IPS DF 4.7 (cell line): ENCODE measurements at regions not wholly inside any gene's neighbourhood (a gene's known extent, or its start where the extent isn't known, plus 50 kb on each side); places are given as distances from the start of the nearest gene placed in this dataset.
"Not testable (repeated sequence)": the region's sequence is repeated elsewhere in the genome, so short reads cannot be mapped to it uniquely, and the experiment has no call there.

Experiments
- DNase-seq: peaks from one replicate; pipeline ENCODE4 v3.0.0-alpha.2; 2013; ENCODE audit warnings: low spot score; ENCODE audit errors: extremely low read depth

DNA sequence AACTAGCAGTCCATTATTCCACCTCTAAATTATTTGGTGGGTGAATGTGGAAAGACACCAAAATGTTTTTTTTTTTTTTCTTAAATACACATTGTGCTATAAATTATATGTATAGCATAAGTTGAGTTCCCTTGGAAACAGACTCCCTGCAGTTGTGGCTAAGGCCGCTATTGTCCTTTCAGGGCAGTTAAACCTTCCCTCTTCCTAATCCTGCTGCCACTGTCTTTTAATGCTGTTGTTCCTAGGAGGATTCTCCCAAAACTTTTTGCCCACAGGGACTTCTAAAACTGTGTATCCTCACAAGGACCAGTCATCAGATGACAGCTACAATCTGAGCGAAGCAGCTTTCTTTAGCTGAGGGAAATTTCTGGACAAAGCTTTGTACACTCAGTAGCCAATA, 478.9 kb upstream of the CHORDC1 start:
- no peak for DNase-seq

DNA sequence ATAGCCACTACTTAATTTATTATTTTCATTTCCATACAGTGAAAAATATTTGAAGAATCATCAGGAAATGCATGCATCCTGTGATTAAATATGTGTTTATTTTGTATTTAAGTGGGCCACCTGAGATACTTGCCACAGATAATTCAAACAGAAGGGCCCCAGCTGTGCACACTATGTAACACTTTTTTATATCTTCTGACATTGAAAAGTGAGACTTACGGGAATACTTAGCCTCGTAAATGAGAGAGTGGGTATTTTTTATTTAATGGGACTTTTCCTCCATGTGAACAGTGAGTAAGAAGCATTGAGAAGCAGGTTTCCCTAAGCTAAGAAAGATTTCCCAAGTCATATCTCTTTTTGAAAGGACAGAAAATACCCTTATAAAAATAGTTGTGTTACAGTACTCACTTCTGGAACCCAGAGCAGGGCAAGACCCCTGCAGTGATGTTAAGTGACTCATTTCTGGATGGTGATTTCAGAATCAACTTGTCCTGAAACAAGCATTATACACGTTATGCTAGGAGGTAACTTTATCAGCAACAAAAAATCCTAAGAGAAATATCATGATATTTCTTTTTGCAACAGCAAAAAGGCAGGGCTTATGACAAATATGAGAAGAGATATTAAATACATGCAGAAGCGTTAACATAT, 478.1 kb upstream of the CHORDC1 start:
- no peak for DNase-seq

DNA sequence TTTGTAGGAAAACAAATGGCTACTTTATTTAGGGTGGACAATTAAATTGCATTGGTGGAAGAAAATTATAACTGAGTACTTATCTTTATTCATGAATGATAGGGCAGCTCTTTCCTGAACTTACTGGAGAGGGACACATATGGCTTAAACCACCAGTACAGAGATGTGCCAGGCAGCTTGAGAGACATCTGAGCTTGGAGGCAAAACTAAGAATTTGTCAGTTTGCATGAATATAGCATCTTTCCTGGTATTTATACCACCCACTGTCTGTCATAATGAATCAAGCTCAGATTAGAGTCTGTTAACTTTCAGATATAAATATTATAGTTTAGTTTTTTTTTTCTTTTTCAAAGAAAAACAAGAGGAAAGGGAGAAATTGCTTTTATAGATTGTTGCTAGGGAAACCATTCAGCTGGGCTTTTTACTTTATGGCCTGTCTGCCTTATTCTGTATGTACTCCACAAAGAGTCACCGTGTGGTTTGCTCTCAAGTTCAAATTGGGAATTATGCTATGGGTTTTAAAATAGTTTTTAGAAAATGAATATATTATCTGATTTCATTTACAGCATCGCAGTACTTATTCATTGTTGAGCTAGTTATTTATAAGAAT, 477.0 kb upstream of the CHORDC1 start:
- DNase-seq, result no peak

DNA sequence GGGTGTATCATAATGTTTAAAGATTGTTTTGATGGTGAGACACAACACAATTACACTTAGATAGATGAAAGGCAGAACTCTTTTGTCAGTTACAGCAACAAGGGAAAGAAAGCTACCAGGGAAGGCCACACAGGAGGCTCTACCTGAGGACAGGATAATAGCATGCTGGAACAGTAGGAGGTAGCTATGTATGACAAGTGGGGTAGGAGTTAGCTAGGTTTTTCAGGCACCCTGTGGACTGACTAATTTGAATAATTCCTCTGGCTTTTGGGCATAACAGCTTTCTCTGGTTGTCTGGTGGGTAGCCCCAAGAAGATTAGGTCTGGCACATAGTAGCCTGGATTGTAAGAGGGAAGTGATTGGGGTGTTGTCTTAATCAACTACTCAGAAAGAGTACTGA, 475.4 kb upstream of the CHORDC1 start:
- peak; percentile 14 for DNase-seq

DNA sequence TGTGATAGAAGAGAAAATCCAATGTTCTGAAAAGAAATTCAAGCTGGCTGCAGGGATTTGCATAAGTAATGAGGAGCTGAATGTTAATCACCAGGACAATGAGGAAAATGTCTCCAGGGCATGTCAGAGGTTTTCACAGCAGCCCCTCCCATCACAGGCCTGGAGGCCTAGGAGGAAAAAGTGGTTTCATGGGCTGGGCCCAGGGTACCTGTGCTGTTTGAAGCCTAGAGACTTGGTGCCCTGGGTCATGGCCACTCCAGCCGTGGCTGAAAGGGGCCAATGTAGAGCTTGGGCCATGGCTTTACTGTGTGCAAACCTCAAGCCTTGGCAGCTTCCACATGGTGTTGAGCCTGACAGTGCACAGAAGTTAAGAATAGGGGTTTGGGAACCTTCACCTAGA, 452.6 kb upstream of the CHORDC1 start:
- not testable (repeated sequence) for DNase-seq

DNA sequence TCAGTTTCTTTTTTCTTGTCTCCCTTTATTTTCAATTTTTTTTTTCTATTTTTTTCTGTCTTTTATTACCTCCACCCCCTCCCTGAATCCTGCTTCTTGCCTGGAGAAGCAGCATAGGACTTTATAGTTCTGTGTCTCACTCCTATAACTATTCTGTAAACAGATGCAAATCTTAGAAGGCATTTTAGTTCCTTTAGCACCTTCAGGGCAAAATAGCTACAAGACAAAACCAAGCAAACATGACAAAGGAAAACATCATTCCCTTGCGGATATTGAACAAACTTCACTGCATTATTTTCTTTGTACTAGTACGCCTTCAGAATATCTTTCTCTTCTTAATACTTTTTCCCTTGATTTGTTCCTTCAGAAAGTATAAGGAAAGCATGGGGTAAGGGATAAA, 446.2 kb upstream of the CHORDC1 start:
- no peak for DNase-seq

DNA sequence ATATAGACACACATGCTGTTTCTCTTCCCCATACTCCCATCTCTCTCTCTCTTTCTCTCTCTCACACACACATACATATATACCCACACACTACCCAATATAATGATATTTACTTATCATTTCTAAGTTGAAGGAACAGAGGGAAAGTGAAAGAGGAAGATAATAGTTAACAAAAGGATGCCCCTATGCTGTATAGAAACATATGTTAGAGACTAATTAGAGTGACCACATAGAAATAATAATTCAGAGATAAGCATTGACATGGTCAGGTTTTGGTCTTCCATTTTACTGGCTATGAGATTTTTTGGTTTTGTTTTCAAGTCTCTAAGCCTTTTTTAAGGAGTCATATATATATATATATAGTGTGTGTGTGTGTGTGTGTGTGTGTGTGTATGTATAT, 445.7 kb upstream of the CHORDC1 start:
- no peak for DNase-seq

DNA sequence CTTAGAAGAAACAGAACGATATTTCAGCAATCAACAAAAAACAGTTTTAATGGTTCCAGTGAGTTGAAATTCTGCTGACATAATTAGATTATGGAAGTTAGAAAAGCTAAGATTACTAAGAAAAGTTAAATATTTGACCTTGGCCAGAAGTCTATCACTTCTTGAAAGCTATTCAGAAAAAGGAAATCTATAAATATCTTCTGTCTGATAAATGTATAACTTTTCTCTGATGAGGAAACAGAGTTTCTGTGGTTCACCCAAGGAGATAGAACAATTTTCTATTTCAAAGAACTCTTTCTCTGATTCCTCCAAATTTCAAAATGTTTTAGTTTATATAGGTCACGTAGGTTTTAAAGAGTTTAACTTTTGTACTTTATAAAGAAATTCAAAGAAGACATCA, 438.4 kb upstream of the CHORDC1 start:
- DNase-seq, result no peak

DNA sequence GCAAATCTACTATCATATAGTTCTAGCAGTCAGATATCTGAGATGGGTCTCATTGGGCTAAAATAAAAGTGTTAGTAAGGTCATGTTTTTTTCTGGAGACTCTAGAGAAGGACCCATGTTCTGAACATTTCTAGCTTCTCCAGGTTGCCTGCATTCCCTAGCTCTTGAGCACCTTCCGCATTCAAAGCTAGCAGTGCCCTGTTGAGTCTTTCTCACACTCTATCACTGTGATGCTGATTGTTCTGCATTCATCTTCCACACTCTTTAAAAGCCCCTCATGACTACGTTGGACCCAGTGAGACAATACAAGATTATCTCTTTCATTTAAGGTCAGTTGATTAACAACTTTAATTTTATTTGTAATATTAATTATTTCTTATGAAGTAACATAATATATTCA, 433.3 kb upstream of the CHORDC1 start:
- no peak for DNase-seq

DNA sequence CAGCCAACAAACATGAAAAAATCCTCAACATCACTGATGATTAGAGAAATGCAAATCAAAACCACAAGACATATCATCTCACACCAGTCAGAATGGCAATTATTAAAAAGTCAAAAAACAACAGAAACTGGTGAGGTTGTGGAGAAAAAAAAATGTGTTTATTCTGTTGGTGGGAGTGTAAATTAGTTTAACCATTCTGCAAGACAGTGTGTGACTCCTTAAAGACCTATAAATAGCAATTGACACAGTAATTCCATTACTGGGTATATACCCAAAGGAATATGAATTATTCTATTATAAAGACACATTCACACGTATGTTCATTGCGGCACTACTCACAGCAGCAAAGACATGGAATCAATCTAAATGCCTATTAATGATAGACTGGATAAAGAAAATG, 427.3 kb upstream of the CHORDC1 start:
- DNase-seq, result no peak

DNA sequence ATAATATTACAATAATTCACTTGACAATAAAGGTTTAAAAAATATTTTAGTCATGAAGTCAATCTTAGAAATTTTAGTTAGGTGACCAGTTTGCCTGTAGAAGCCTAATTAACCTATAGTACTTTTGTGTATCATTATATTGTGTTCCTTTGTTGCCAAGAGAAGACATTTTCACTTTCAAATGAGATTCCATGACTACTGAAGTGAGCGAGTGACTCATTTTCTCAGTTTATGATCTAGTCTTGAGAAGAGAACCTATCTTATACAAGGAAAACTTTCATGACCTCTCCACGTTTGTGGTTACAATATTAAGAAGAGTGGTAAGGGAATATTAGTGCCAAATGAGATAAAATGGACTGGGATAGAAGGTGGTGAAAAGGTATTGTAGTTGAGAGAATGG, 423.9 kb upstream of the CHORDC1 start:
- no peak for DNase-seq

DNA sequence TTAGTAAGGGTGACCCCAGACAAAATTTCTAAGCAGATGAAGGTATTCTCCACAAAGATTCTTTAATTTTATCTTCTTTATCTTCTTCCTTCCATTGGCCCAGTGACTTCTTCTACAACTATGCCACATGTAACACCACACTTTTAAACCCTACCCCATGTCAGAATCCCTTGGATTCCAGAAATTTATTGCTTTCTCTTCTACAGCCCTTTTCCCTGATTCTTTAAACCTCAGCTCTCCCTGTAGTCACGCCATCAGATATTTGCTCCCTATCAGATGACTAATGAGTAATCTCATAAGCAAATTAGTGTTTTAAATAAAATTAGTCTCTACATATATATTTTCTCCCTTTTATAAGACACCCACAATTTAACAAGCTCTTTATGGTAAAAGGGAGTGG, 423.4 kb upstream of the CHORDC1 start:
- DNase-seq, result no peak

DNA sequence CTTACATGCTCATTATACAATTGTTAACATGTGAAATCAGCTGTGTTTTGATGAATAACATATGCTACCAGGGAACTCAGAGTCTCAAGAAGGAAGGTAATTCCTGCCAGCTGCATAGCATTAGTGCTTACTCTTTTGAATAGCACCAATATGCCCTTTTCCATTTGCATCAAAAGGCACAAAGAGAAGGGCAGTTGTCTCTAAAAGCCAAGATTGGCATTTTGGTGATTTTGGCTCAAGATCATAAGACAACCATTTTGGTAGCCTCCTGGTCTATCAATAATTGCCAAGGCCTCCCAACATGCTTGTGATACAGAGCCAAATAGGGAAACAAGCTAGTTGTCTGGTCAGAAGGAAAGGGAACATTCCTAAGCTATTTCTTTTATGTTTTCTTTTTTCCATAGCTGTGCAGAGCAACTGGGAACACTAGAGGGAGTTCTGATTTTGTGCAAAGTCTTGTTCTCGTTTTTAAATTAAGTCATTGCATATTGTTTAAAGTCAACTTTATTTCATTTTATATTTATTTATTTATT, 416.7 kb upstream of the CHORDC1 start:
- DNase-seq, result no peak

DNA sequence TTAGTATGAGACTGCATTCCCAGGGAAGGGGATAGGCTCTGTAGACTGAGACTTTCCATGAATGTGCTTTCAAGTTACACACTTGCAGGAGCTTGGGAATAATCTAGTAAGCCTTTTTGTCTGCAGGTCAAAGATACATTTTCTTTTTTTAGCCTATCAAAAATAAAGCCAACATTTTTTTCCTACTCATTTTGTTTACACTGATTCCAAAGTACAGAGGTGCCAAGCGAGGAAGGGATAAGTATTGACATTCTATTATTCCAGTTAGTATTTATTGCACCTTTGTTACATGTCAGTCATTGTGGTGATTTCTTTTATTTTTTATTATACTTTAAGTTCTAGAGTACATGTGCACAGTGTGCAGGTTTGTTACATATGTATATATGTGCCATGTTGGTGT, 413.0 kb upstream of the CHORDC1 start:
- DNase-seq, result no peak

DNA sequence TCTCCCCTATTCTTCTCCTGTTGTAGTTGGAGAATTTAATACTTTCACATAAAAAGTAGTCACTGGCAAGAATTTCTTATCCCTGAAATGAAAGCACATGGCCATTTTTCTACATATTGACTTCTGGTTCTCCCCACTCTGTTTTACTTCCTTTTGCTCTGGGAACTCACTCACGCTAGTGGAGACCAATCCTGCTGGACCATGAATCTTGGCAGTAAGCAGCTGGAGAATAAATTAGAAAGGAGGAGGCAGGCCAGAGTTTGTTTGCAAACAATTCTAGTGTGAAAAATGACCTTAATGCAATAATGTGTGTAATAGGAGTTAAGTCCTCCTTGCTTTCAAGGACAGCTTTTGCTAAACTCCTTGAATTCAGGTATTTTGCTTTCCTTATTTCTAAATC, 412.3 kb upstream of the CHORDC1 start:
- DNase-seq, result no peak

DNA sequence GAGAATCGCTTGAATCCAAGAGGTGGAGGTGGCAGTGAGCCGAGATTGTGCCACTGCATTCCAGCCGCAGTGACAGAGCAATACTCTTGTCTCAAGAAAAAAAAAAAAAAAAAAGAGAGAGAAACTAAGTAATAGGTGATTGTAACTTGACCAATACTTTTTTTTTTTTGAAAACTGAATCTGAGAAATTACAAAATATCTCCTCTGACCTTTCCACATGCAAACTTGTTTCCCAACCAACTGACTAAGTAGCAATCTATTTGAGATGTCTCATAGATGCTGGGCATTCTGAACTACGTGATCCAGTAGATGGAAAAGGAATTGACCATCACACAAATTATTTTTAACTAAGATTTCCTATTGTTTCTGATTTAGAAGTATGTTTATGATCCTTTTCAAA, 407.3 kb upstream of the CHORDC1 start:
- no peak for DNase-seq

DNA sequence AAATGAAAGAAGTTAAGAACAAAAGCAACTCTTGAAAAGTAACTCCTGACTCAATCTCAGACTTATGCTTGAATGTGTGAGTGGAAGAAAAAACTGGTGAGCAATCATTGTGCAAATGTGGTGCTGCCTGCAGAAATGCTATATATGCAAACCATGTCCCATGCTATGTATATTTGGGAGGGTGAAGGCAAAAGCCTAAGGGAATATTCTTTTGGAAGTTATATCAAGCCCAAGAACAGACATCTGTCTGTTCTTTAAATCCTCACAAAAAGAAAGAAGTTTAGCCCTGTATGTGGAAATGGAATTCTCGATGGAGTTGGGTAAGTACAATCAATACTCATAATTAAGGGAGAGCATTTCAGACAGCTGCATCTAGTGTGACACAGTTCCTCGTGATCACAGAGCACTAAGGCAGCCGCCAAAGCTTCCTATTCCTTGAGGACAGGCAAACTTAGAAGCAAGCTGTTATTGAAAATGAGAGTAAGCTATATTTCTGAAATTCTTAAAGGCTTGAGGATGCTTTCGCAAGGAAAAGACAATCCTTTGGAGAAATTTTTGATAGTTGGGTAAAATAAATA, 406.5 kb upstream of the CHORDC1 start:
- DNase-seq, result no peak

DNA sequence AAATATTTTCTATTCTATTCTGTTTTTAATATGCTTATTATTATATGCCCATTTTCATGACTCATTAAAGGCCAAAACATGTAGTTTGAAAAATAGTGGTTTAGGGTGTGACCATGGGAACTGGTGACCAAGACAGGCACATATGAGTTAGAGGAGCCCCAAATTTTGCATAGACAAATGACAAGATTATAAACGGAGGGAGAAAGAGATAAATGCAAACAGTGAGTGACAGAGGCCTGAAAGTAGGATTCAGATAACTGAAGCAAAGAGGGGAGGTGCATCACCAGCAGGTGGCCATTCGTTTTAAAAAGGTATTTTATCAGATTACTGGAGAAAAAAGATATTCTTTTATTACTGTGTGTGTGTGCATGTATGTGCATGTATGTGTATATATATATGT, 391.5 kb upstream of the CHORDC1 start:
- no peak for DNase-seq

DNA sequence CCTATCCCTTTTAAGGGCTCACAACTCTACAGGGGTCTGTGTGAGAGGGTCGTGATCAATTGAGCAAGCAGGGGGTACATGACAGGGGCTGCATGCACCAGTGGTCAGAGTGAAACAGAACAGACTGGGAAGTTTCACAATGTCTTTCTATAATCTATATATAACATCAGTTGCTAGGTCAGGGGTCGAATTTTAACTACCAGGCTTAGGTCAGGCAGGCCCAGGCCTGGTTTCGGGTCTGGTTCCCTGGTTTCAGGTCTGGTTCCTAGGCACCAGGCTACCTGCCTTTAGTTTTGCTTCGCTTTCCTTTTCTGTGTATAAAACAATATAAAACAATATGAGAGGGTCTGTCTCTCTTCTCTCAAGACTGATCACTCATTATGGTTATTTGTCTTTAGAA, 390.2 kb upstream of the CHORDC1 start:
- DNase-seq, result not testable (repeated sequence)

DNA sequence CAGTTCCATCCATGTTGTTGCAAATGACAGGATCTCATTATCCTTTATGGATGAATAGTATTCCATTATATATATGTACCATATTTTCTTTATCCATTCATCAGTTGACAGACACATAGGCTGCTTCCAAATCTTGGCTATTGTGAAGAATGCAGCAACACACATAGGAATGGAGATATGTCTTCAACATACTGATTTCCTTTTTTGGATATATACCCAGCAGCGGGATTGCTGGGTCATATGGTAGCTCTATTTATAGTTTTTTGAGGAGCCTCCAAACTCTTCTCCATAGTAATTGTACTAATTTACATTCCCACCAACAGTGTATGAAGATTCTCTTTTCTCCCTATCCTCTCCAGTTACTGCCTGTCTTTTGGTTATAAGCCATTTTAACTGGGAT, 383.9 kb upstream of the CHORDC1 start:
- no peak for DNase-seq

DNA sequence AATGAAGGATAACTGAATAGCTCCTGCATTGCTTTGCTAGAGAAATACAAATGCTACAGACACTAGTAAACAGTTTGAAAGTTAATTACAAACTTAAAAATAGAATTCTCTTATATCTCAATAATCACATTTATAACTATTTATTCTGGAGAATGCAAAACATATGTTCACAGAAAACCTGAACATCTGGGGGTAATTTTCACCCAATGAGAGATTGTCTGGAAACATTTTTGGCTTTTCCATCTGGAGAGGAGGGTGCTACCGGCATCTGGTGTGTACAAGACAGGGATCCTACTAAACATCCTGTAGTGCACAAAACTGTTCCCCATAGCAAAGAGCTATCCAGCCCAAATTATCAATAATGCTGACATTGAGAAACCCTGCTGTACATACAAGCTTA, 378.4 kb upstream of the CHORDC1 start:
- no peak for DNase-seq

DNA sequence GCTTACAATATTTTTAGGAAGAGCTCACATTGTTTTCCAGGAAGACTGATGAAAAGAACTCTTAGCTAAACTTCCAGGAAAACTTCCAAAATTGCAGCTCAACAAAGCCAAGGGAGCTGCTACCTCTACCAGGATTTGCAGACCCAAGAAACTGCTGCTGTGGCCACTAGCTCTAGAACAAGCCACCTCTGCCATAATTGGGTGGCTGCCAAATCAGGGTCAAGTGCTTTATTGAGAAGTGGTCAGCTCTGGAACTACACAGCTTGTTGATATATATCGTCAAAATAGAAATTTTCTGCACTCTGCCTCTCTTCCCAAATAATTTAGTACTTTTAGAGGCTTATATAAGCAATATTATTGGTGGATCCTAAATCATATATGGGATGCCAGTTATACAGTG, 371.8 kb upstream of the CHORDC1 start:
- DNase-seq, result no peak

DNA sequence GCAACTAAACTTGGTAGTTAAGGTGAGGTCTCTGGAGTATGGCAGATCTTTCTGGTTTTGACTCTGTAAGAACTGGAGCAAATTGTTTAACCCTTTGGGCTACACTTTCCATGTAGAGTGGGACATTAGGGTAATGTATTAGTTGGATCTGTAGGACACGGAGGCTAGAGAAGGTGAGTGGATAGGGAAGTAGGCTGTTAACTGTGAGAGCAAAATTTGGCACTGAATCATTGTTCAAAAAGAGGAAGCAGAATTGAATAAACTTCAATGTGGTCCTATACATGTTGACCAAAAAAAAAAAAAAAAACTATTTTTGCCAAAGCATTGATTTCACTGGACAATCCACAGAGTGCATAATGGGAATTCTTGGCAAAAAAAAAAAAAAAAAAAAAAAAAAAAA, 370.2 kb upstream of the CHORDC1 start:
- DNase-seq, result no peak
